NCI-H2227 treated with DMSO at 0.1 percent for 48 hours (cell line): ENCODE measurements at regions not wholly inside any gene's neighbourhood (a gene's known extent, or its start where the extent isn't known, plus 50 kb on each side); places are given as distances from the start of the nearest gene placed in this dataset.
"Not testable (repeated sequence)": the region's sequence is repeated elsewhere in the genome, so short reads cannot be mapped to it uniquely, and the experiment has no call there.

Experiments used
- DNase-seq: peaks from one replicate; lab custom pipeline; 2025; lab: John Stamatoyannopoulos, UW

GRCh38 chr7:32680259-32681173 is 185.2 kb downstream of the AVL9 start:
- no peak for DNase-seq

- DNase-seq, result no peak
Measured at GRCh38 chr7:32679192-32679591, 183.9 kb downstream of the AVL9 start.

GRCh38 chr7:32677593-32677992 is 182.3 kb downstream of the AVL9 start:
- DNase-seq, result no peak

GRCh38 chr7:32676249-32676941 is 181.1 kb downstream of the AVL9 start:
- no peak for DNase-seq

GRCh38 chr7:32673275-32673983 is 178.1 kb downstream of the AVL9 start:
- no peak for DNase-seq

- DNase-seq, result peak; percentile 23
Measured at GRCh38 chr7:32670110-32671025, 175.1 kb downstream of the AVL9 start.

- DNase-seq, result not testable (repeated sequence)
Measured at GRCh38 chr7:32669173-32669870, 174.0 kb downstream of the AVL9 start.

GRCh38 chr7:32668387-32669097 is 173.3 kb downstream of the AVL9 start:
- not testable (repeated sequence) for DNase-seq

GRCh38 chr7:32667586-32667985 is 172.3 kb downstream of the AVL9 start:
- DNase-seq, result not testable (repeated sequence)

- not testable (repeated sequence) for DNase-seq
Measured at GRCh38 chr7:32663805-32664211, 168.5 kb downstream of the AVL9 start.

- DNase-seq, result not testable (repeated sequence)
Measured at GRCh38 chr7:32662509-32662908, 167.2 kb downstream of the AVL9 start.

- no peak for DNase-seq
Measured at GRCh38 chr7:32661929-32662328, 166.6 kb downstream of the AVL9 start.

- no peak for DNase-seq
Measured at GRCh38 chr7:32661501-32661900, 166.2 kb downstream of the AVL9 start.

GRCh38 chr7:32660936-32661335 is 165.6 kb downstream of the AVL9 start:
- no peak for DNase-seq

- DNase-seq, result no peak
Measured at GRCh38 chr7:32659853-32660252, 164.6 kb downstream of the AVL9 start.

GRCh38 chr7:32658467-32658869 is 163.2 kb downstream of the AVL9 start:
- no peak for DNase-seq

- no peak for DNase-seq
Measured at GRCh38 chr7:32658034-32658433, 162.7 kb downstream of the AVL9 start.

- not testable (repeated sequence) for DNase-seq
Measured at GRCh38 chr7:32654549-32654948, 159.3 kb downstream of the AVL9 start.

GRCh38 chr7:32650356-32650755 is 155.1 kb downstream of the AVL9 start:
- DNase-seq, result not testable (repeated sequence)
